PC-9 (cell line): ENCODE measurements at regions not wholly inside any gene's neighbourhood (a gene's known extent, or its start where the extent isn't known, plus 50 kb on each side); places are given as distances from the start of the nearest gene placed in this dataset.

Source experiments
- BruUV-seq: library from RNA; stranded (reverse); fragments of 400-500 nt; replicated peaks from 2 replicates; lab custom pipeline; 2021; lab: Mats Ljungman, UMichigan
- CTCF ChIA-PET: fragments of 300-600 bp; sonication (Branson Sonifier 250); formaldehyde crosslinking; loops from one replicate; lab custom pipeline; 2022; ENCODE audit warnings: antibody characterized with exemption; lab: Charles Lee
- POLR2A ChIA-PET: fragments of 300-600 bp; sonication (Branson Sonifier 250); formaldehyde crosslinking; loops from one replicate; lab custom pipeline; 2022; ENCODE audit warnings: antibody characterized with exemption; ENCODE audit not compliant: unreplicated experiment; lab: Charles Lee
- DNase-seq, 2 experiments: peaks; one replicate each; pipeline versions ENCODE4 v3.0.0 to v3.0.0-alpha.2; 2015 to 2022; ENCODE audit warnings: mixed read lengths in 1 of 2
- H2AFZ ChIP-seq: fragments of 200-600 bp; sonication (generic); 2 replicates; pipeline ENCODE4 v1.8.1; 2017; ENCODE audit warnings: antibody characterized with exemption
- H3F3A ChIP-seq: fragments of 200-600 bp; sonication (generic); 2 replicates; pipeline ENCODE4 v1.8.1; 2017; ENCODE audit warnings: antibody characterized with exemption, mild to moderate bottlenecking, low read depth; ENCODE audit not compliant: insufficient read depth
- H3K27ac ChIP-seq: fragments of 200-600 bp; sonication (generic); 2 replicates; pipeline ENCODE4 v1.6.1; 2016; ENCODE audit warnings: mixed run types
- H3K27me3 ChIP-seq: fragments of 200-600 bp; sonication (generic); 2 replicates; pipeline ENCODE4 v1.6.1; 2016; ENCODE audit warnings: low read depth, mixed run types; ENCODE audit not compliant: insufficient read depth
- H3K36me3 ChIP-seq: fragments of 200-600 bp; sonication (generic); 2 replicates; pipeline ENCODE4 v1.6.1; 2016; ENCODE audit warnings: low read depth, mixed run types
- H3K4me1 ChIP-seq: fragments of 200-600 bp; sonication (generic); replicated peaks from 2 replicates; pipeline ENCODE4 v1.6.1; 2016; ENCODE audit warnings: mixed run types; ENCODE audit not compliant: insufficient read depth
- H3K4me2 ChIP-seq: fragments of 200-600 bp; sonication (generic); 2 replicates; pipeline ENCODE4 v1.6.1; 2017; ENCODE audit warnings: mixed run types
- H3K4me3 ChIP-seq: fragments of 200-600 bp; sonication (generic); 2 replicates; pipeline ENCODE4 v1.6.1; 2016; ENCODE audit warnings: mixed run types
- H3K79me2 ChIP-seq: fragments of 200-600 bp; sonication (generic); 2 replicates; pipeline ENCODE4 v1.6.1; 2017; ENCODE audit warnings: low read depth, mixed run types
- H3K9me2 ChIP-seq: fragments of 200-600 bp; sonication (generic); 2 replicates; pipeline ENCODE4 v1.8.1; 2017; ENCODE audit warnings: mild to moderate bottlenecking; ENCODE audit not compliant: insufficient read depth
- H3K9me3 ChIP-seq: fragments of 200-600 bp; sonication (generic); 2 replicates; pipeline ENCODE4 v1.8.1; 2016; ENCODE audit warnings: low read depth; ENCODE audit not compliant: insufficient read depth
- H4K20me1 ChIP-seq: fragments of 200-600 bp; sonication (generic); 2 replicates; pipeline ENCODE4 v1.8.1; 2017; ENCODE audit not compliant: insufficient read depth
- CTCF ChIP-seq: fragments of 200-600 bp; sonication (generic); conservative IDR thresholded peaks from 2 replicates; pipeline ENCODE4 v1.6.1; 2017; ENCODE audit warnings: mixed run types, antibody characterized with exemption, mild to moderate bottlenecking, moderate library complexity
- EZH2 ChIP-seq: fragments of 200-600 bp; sonication (generic); IDR thresholded peaks from 2 replicates; pipeline ENCODE4 v1.8.0; 2017; ENCODE audit warnings: antibody characterized with exemption, low read depth
- intact Hi-C: fragments of 100-400 bp; cut with micrococcal nuclease; formaldehyde crosslinking; loops from one replicate; pipeline ENCODE4 v1.10.0; 2022; ENCODE audit not compliant: unreplicated experiment

- H3K9me2 ChIP-seq: no peaks in the 10 kb centered on the region
- no peaks in the 10 kb centered on the region for H4K20me1 ChIP-seq
- H3K4me3 ChIP-seq: no peak overlapping the region
- BruUV-seq: no TSS peak
- H3K36me3 ChIP-seq: no peaks in the 10 kb centered on the region
- H3F3A ChIP-seq: no peaks in the 10 kb centered on the region
- H3K27me3 ChIP-seq: 0 out of 2 replicates have a peak, but pooled peaks cover 8% of the 10 kb centered on the region
- no peaks in the 10 kb centered on the region for H3K79me2 ChIP-seq
- no peak for DNase-seq
- H3K27ac ChIP-seq: no peak overlapping the region
- 0 out of 2 replicates have a peak, but pooled peaks cover 3% of the 10 kb centered on the region for H3K9me3 ChIP-seq
- ChIA-PET CTCF (no interaction called here), POLR2A (no interaction called here)
- H2AFZ ChIP-seq: no peak overlapping the region
- TF ChIP-seq CTCF: no peak
- no peak for TF ChIP-seq EZH2
- H3K4me1 ChIP-seq: no peaks in the 10 kb centered on the region
- H3K4me2 ChIP-seq: no peak overlapping the region
- intact Hi-C loops: no loop called here
Measured at GRCh38 chr12:24389394-24389793, 439.9 kb upstream of the SOX5 start.

- POLR2A ChIA-PET: no interaction called here
- CTCF ChIA-PET: no interaction called here
Measured at GRCh38 chr12:24387381-24387780, 437.9 kb upstream of the SOX5 start.

GRCh38 chr12:24386836-24387235 lies 437.4 kb upstream of the SOX5 start:
- no peak overlapping the region for H2AFZ ChIP-seq
- H3K4me1 ChIP-seq: no peaks in the 10 kb centered on the region
- no peak for DNase-seq
- TF ChIP-seq EZH2: no peak
- TF ChIP-seq CTCF: no peak
- no peak overlapping the region for H3K4me2 ChIP-seq
- no peak overlapping the region for H3K4me3 ChIP-seq
- POLR2A ChIA-PET: no interaction called here
- no peaks in the 10 kb centered on the region for H4K20me1 ChIP-seq
- H3F3A ChIP-seq: no peaks in the 10 kb centered on the region
- no peak overlapping the region for H3K27ac ChIP-seq
- intact Hi-C loops: no loop called here
- 0 out of 2 replicates have a peak, but pooled peaks cover 3% of the 10 kb centered on the region for H3K9me3 ChIP-seq
- no peaks in the 10 kb centered on the region for H3K9me2 ChIP-seq
- CTCF ChIA-PET: no interaction called here
- H3K36me3 ChIP-seq: no peaks in the 10 kb centered on the region
- H3K79me2 ChIP-seq: no peaks in the 10 kb centered on the region
- 0 out of 2 replicates have a peak, but pooled peaks cover 4% of the 10 kb centered on the region for H3K27me3 ChIP-seq
- BruUV-seq: no TSS peak

More at GRCh38 chr12:24387381-24387780, 437.9 kb upstream of the SOX5 start:
- no TSS peak for BruUV-seq
- Histone ChIP-seq H3K36me3 (no peaks in the 10 kb centered on the region), H2AFZ (no peak overlapping the region), H3F3A (no peaks in the 10 kb centered on the region), H3K4me2 (no peak overlapping the region), H3K4me1 (no peaks in the 10 kb centered on the region), H4K20me1 (no peaks in the 10 kb centered on the region), H3K9me3 (0 out of 2 replicates have a peak, but pooled peaks cover 3% of the 10 kb centered on the region), H3K27ac (no peak overlapping the region), H3K27me3 (0 out of 2 replicates have a peak, but pooled peaks cover 4% of the 10 kb centered on the region), H3K4me3 (no peak overlapping the region), H3K79me2 (no peaks in the 10 kb centered on the region), H3K9me2 (no peaks in the 10 kb centered on the region)
- DNase-seq: no peak
- TF ChIP-seq CTCF: no peak
- intact Hi-C loops: no loop called here
